GM18499 (cell line): ENCODE measurements at regions not wholly inside any gene's neighbourhood (a gene's known extent, or its start where the extent isn't known, plus 50 kb on each side); places are given as distances from the start of the nearest gene placed in this dataset.

Experiments
- ATAC-seq: cut with Tn5 transposase; IDR thresholded peaks from one replicate; pipeline ENCODE4 v1.9.1; 2021; ENCODE audit warnings: moderate number of reproducible peaks; ENCODE audit not compliant: insufficient read depth, unreplicated experiment

DNA sequence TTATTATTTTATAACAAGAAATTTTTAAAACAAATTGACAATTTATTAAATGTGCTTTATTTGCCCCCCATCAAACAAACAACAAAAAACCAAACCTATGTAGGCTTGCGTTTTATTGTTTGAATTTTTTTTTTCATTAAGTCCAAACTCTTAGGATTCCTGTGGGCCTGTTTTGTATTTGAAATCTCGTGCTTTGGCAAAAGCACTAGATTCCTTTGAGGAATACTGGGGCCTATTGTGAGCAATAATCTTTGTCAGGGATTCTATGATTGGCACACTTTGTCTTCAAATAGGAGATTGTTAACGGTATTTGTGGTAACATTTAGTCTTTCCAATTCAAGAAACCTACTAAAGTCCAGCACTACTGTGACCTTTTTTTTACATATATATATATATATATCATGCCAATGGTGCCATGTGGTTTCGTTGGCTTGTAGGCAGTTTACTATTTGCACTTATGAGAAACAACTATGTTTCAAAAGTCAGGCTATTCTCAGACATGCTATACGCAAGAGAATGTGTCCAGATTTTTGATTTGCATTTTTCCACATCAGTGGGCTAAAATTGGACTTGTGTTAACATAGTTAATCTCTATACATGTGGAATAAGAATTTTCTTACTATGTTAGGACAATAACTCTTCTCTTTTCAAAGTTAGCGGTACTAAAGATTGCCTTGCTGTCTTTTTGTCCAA lies 70.4 kb upstream of the GREM2 start:
- no peak for ATAC-seq

DNA sequence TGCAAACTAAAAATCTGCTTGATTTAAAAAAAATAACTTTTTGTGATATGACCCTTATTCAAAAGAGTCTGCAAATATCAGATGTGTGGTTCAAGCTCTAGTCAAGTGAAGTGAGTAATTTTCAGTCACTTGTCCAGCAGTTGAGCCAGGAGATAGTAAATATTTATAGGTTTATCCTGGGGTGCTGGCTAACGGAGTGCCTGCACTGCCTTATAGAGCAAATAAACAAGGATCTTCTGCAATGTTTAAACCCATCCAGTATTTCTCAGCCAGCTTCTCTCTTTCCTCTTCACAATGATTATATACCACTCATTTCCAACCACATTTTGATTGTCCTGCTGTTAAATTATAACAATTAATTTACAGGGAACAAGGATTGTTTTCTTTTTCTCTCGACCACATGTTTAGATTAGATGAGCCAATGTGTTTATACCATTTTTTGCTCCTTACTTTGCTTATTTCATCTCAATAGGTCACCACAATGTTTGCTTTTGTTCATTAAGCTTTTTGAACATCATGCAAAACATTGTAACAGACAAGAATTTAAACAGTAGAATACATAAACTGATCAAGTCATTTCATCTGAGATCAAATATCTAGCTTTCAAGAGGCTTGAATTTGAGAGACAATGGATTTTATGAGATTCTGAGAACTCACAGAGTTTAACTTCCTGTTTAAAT lies 60.3 kb upstream of the GREM2 start:
- no peak for ATAC-seq

GRCh38 chr1:240667351-240667750 lies 55.4 kb upstream of the GREM2 start:
- ATAC-seq: no peak

DNA sequence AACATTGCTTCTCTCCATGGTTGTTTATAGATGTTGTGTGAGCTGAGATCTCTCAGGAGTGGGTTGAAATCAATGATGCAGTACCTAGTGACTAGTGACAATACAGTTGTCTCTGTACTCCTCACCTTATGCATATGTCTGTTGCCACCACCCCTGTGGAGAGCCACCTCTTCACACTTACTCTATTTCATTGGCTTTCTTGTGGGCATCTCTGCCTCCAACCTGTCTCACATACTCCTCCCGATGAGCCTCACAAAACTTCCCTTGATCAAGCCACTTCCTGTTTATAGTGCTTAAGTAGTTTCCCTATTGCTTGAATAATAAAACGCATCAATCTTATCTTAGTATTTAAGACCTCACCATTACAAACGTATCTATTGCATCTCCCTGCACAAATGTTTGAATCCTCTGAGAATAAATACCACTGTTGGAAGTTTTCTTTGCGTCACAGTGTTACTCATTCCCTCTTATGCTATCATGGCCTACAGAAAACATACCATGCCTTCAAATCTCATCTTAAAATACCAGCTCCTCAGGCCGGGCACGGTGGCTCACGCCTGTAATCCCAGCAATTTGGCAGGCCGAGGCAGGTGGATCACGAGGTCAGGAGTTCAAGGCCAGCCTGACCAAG lies 54.7 kb upstream of the GREM2 start:
- ATAC-seq: no peak

DNA sequence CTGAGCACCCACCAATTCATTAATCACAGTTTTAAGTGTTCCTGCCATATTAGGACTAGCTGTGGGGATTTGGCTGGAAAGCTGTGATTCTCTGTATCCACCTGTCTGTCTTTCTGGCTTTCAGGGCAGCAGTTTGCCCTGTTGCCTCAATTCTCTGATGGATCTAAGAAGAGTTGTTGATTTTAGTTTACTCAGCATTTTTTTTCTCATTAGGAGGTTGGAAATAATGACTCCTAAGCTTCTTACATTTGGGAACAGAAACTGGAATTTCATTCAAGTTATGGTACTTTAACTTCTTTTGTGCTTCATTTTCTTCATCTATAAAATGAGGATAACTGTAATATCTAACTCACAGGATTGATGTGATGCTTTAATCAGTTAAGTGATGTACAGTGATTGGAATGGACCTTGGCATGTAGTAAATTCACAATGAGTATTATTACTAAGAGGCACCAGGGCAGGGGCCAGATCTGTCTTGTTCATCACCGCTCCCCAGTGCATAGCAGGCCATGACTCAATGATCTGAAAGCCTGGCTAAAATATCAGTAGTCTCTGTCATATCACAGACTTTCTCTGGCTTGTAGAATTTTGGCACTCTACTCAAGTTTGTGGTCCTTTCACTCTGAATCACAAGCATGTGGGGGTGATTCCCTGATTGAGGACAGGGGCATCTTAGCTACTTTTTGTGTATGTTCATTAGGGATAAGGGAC lies 51.4 kb upstream of the GREM2 start:
- ATAC-seq: no peak
